Astrocyte (in vitro differentiated cells and primary cell): ENCODE measurements at regions not wholly inside any gene's neighbourhood (a gene's known extent, or its start where the extent isn't known, plus 50 kb on each side); places are given as distances from the start of the nearest gene placed in this dataset.

Source experiments
- EZH2 ChIP-seq: IDR thresholded peaks from 2 replicates; pipeline ENCODE4 v1.6.1; 2012; ENCODE audit warnings: mild to moderate bottlenecking, low read length, inconsistent platforms; ENCODE audit not compliant: insufficient read depth
- TF ChIP-seq, protein P1 (sequence below): IDR thresholded peaks from 2 replicates; pipeline ENCODE4 v1.5.1; 2011; ENCODE audit warnings: low read depth, mild to moderate bottlenecking, inconsistent platforms, low read length, moderate library complexity; ENCODE audit not compliant: insufficient read depth

GRCh38 chr10:33529234-33529633 lies 194.8 kb upstream of the NRP1 start:
- TF ChIP-seq, protein P1, sequence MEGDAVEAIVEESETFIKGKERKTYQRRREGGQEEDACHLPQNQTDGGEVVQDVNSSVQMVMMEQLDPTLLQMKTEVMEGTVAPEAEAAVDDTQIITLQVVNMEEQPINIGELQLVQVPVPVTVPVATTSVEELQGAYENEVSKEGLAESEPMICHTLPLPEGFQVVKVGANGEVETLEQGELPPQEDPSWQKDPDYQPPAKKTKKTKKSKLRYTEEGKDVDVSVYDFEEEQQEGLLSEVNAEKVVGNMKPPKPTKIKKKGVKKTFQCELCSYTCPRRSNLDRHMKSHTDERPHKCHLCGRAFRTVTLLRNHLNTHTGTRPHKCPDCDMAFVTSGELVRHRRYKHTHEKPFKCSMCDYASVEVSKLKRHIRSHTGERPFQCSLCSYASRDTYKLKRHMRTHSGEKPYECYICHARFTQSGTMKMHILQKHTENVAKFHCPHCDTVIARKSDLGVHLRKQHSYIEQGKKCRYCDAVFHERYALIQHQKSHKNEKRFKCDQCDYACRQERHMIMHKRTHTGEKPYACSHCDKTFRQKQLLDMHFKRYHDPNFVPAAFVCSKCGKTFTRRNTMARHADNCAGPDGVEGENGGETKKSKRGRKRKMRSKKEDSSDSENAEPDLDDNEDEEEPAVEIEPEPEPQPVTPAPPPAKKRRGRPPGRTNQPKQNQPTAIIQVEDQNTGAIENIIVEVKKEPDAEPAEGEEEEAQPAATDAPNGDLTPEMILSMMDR = no peak
- TF ChIP-seq EZH2 = no peak
